ENCODE measurements at regions not wholly inside any gene's neighbourhood (a gene's known extent, or its start where the extent isn't known, plus 50 kb on each side); places are given as distances from the start of the nearest gene placed in this dataset.

DNA sequence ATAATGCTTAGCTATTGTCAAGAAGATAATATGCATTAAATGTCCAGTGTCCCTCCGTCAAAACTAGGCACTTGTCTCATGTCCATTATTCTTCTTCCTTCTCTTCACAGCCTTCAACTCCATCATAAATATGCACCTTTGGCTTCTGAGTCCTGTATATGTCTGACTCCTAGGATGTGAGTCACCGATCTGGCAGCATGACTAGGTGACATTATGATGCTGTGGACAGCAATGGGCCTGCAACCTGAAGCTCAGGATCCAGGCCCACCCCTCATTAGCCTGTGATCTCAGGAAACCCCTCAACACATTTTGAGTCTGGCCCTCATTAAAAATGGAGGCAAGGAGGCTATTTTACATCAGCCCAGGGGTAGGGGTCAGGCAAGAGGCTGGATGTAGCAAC lies 362.5 kb upstream of the ZMIZ1 start:
- Histone ChIP-seq H3K36me3 (ENCODE audit: insufficient read depth, low read length) (no peaks in the 10 kb centered on the region), H4K20me1 (ENCODE audit: insufficient read depth, low read length) (no peaks in the 10 kb centered on the region), H3K79me2 (ENCODE audit: insufficient read depth, low read length) (no peaks in the 10 kb centered on the region), H3K4me2 (ENCODE audit: low read length) (no peak overlapping the region), H2AFZ (ENCODE audit: low read length) (no peak overlapping the region), H3K9ac (ENCODE audit: low read length) (no peak overlapping the region), H3K27ac (ENCODE audit: low read depth, low read length, poor library complexity, severe bottlenecking) (no peak overlapping the region), H3F3A (ENCODE audit: insufficient read depth, low read length) (no peaks in the 10 kb centered on the region), H3K27me3 (ENCODE audit: insufficient read depth, low read length) (peaks cover 7% of the 10 kb centered on the region; the same call in 1 of the 2 replicates), H3K9me2 (ENCODE audit: low read depth, low read length) (no peaks in the 10 kb centered on the region), H3K4me1 (ENCODE audit: insufficient read depth, low read length, severe bottlenecking) (no peaks in the 10 kb centered on the region), H3K9me3 (ENCODE audit: low read length) (no peaks in the 10 kb centered on the region), H3K4me3 (ENCODE audit: low read depth, low read length, poor library complexity, severe bottlenecking) (no peak overlapping the region)
- TF ChIP-seq, protein P1, sequence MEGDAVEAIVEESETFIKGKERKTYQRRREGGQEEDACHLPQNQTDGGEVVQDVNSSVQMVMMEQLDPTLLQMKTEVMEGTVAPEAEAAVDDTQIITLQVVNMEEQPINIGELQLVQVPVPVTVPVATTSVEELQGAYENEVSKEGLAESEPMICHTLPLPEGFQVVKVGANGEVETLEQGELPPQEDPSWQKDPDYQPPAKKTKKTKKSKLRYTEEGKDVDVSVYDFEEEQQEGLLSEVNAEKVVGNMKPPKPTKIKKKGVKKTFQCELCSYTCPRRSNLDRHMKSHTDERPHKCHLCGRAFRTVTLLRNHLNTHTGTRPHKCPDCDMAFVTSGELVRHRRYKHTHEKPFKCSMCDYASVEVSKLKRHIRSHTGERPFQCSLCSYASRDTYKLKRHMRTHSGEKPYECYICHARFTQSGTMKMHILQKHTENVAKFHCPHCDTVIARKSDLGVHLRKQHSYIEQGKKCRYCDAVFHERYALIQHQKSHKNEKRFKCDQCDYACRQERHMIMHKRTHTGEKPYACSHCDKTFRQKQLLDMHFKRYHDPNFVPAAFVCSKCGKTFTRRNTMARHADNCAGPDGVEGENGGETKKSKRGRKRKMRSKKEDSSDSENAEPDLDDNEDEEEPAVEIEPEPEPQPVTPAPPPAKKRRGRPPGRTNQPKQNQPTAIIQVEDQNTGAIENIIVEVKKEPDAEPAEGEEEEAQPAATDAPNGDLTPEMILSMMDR (IDR thresholded peaks at IDR 0.05; ENCODE audit: low read length), result no peak
- no peak for TF ChIP-seq EZH2 (IDR thresholded peaks at IDR 0.05; ENCODE audit: borderline replicate concordance, low read length)

DNA sequence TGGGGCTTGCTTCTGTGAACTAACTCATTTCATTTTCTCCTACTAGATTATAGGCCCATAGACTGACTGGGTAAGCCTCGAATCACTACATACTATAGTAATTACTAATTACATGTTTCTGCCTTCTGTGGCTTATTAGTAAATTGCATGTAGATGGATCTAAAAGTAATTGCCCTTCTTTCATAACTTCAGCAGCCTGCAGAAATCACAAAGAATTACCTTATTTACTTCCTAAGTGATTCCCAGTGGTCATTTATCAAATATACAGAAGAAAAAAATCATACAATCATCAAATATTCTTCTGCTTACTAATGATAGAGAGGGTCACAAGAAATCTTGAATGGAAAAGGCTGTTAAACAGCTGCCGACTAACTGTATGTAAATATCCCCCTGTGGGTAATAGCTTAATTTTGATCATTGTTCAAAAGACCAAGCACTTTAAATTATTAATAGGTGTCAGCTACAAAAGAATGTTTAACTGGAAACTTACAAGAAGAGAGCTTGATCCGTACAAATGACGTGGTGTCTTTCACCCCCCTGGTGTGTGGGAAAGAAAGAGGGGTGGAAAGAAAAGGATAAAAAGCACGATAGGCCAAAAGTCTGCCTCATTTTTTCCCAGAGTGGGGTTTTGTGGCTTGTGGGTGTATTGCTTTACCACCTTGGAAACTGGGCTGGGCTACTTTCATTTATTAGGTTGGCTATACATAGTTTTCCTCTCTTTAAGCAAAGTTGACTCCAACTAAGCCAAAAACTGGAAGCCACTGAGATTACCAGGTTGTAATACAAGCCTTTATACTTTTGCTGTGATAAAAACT lies 361.8 kb upstream of the ZMIZ1 start:
- no peaks in the 10 kb centered on the region for H3K79me2 ChIP-seq (ENCODE audit: insufficient read depth, low read length)
- no peak overlapping the region for H3K4me2 ChIP-seq (ENCODE audit: low read length)
- H3K9ac ChIP-seq (ENCODE audit: low read length), result no peak overlapping the region
- H3K9me3 ChIP-seq (ENCODE audit: low read length), result no peaks in the 10 kb centered on the region
- no peaks in the 10 kb centered on the region for H3F3A ChIP-seq (ENCODE audit: insufficient read depth, low read length)
- H3K9me2 ChIP-seq (ENCODE audit: low read depth, low read length), result no peaks in the 10 kb centered on the region
- peaks cover under 1% of the 10 kb centered on the region; the same call in 1 of the 2 replicates for H3K27me3 ChIP-seq (ENCODE audit: insufficient read depth, low read length)
- no peaks in the 10 kb centered on the region for H4K20me1 ChIP-seq (ENCODE audit: insufficient read depth, low read length)
- no peaks in the 10 kb centered on the region for H3K36me3 ChIP-seq (ENCODE audit: insufficient read depth, low read length)
- H3K4me1 ChIP-seq (ENCODE audit: insufficient read depth, low read length, severe bottlenecking), result no peaks in the 10 kb centered on the region
- H3K27ac ChIP-seq (ENCODE audit: low read depth, low read length, poor library complexity, severe bottlenecking), result no peak overlapping the region
- H3K4me3 ChIP-seq (ENCODE audit: low read depth, low read length, poor library complexity, severe bottlenecking), result no peak overlapping the region
- TF ChIP-seq, protein P1 (IDR thresholded peaks at IDR 0.05; ENCODE audit: low read length), result no peak
- no peak for TF ChIP-seq EZH2 (IDR thresholded peaks at IDR 0.05; ENCODE audit: borderline replicate concordance, low read length)
- no peak overlapping the region for H2AFZ ChIP-seq (ENCODE audit: low read length)

DNA sequence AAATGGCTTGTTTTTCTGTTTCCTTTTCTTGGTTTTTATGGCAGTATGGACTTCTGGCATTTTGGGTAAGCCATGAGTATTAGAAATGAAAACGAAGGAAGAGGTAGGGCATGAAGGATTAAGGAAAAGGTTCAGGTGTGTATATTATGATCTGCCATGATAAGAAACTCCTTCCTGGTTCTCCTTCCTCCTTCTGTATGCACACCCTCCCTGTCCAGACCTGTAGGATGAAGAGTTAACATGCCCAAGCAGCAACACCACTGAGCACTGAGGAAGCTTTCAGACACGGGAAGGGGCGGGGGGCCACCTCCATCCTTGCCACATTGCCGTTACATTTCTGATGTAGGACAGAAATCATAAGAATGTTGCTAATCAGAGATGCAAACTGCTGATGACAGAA lies 361.0 kb upstream of the ZMIZ1 start:
- H2AFZ ChIP-seq (ENCODE audit: low read length), result no peak overlapping the region
- H4K20me1 ChIP-seq (ENCODE audit: insufficient read depth, low read length), result no peaks in the 10 kb centered on the region
- no peaks in the 10 kb centered on the region for H3K9me3 ChIP-seq (ENCODE audit: low read length)
- no peaks in the 10 kb centered on the region for H3K79me2 ChIP-seq (ENCODE audit: insufficient read depth, low read length)
- no peak overlapping the region for H3K27ac ChIP-seq (ENCODE audit: low read depth, low read length, poor library complexity, severe bottlenecking)
- no peaks in the 10 kb centered on the region for H3F3A ChIP-seq (ENCODE audit: insufficient read depth, low read length)
- H3K4me2 ChIP-seq (ENCODE audit: low read length), result no peak overlapping the region
- H3K4me3 ChIP-seq (ENCODE audit: low read depth, low read length, poor library complexity, severe bottlenecking), result no peak overlapping the region
- no peak overlapping the region for H3K9ac ChIP-seq (ENCODE audit: low read length)
- H3K4me1 ChIP-seq (ENCODE audit: insufficient read depth, low read length, severe bottlenecking), result no peaks in the 10 kb centered on the region
- H3K27me3 ChIP-seq (ENCODE audit: insufficient read depth, low read length), result no peaks in the 10 kb centered on the region; the same call in 1 of the 2 replicates
- TF ChIP-seq EZH2 (IDR thresholded peaks at IDR 0.05; ENCODE audit: borderline replicate concordance, low read length), result no peak
- TF ChIP-seq, protein P1 (IDR thresholded peaks at IDR 0.05; ENCODE audit: low read length), result no peak
- no peaks in the 10 kb centered on the region for H3K9me2 ChIP-seq (ENCODE audit: low read depth, low read length)
- H3K36me3 ChIP-seq (ENCODE audit: insufficient read depth, low read length), result no peaks in the 10 kb centered on the region
